PC-3 (cell line): ENCODE measurements at regions not wholly inside any gene's neighbourhood (a gene's known extent, or its start where the extent isn't known, plus 50 kb on each side); places are given as distances from the start of the nearest gene placed in this dataset.
"Not testable (repeated sequence)": the region's sequence is repeated elsewhere in the genome, so short reads cannot be mapped to it uniquely, and the experiment has no call there.

Experiments
- ATAC-seq: fragments of 200-7000 bp; cut with Tn5 transposase; 2 replicates; pipeline ENCODE4 v1.9.1; 2020; ENCODE audit warnings: mild to moderate bottlenecking, moderate library complexity
- BruUV-seq: library from RNA; stranded (reverse); fragments of 400-500 nt; replicated peaks from 2 replicates; lab custom pipeline; 2021; lab: Mats Ljungman, UMichigan
- CTCF ChIA-PET: fragments of 300-600 bp; sonication (Branson Sonifier 250); formaldehyde crosslinking; loops from one replicate; lab custom pipeline; 2022; ENCODE audit warnings: antibody characterized with exemption; lab: Charles Lee
- POLR2A ChIA-PET: fragments of 300-600 bp; sonication (Branson Sonifier 250); formaldehyde crosslinking; loops from one replicate; lab custom pipeline; 2022; ENCODE audit warnings: antibody characterized with exemption; ENCODE audit not compliant: unreplicated experiment; lab: Charles Lee
- DNase-seq: peaks from one replicate; pipeline ENCODE4 v3.0.0-alpha.2; 2015
- H2AFZ ChIP-seq: fragments of 300-600 bp; sonication (generic); 2 replicates; pipeline ENCODE4 v1.6.0; 2016; ENCODE audit warnings: antibody characterized with exemption, low read length
- H3F3A ChIP-seq: fragments of 300-600 bp; sonication (generic); one replicate; pipeline ENCODE4 v1.6.0; 2017; ENCODE audit warnings: antibody characterized with exemption, low read length, control low read depth, mild to moderate bottlenecking; ENCODE audit not compliant: unreplicated experiment
- H3K27ac ChIP-seq: fragments of 300-600 bp; sonication (generic); 2 replicates; pipeline ENCODE4 v1.5.1; 2016; ENCODE audit warnings: mild to moderate bottlenecking, low read length
- H3K27me3 ChIP-seq: fragments of 300-600 bp; sonication (generic); 2 replicates; pipeline ENCODE4 v1.6.1; 2016; ENCODE audit warnings: low read length, mixed read lengths
- H3K36me3 ChIP-seq: fragments of 300-600 bp; sonication (generic); 2 replicates; pipeline ENCODE4 v1.6.1; 2016; ENCODE audit warnings: low read depth, mixed run types, low read length, mixed read lengths
- H3K4me1 ChIP-seq: fragments of 300-600 bp; sonication (generic); 2 replicates; pipeline ENCODE4 v1.5.1; 2016; ENCODE audit warnings: low read length; ENCODE audit not compliant: insufficient read depth
- H3K4me2 ChIP-seq: fragments of 300-600 bp; sonication (generic); 2 replicates; pipeline ENCODE4 v1.6.0; 2016; ENCODE audit warnings: low read length
- H3K4me3 ChIP-seq: fragments of 300-600 bp; sonication (generic); 2 replicates; pipeline ENCODE4 v1.5.1; 2016; ENCODE audit warnings: mild to moderate bottlenecking, low read length, mixed read lengths
- H3K79me2 ChIP-seq: fragments of 300-600 bp; sonication (generic); 2 replicates; pipeline ENCODE4 v1.6.1; 2017; ENCODE audit warnings: low read length, mixed read lengths
- H3K9ac ChIP-seq: fragments of 300-600 bp; sonication (generic); 2 replicates; pipeline ENCODE4 v1.6.0; 2016; ENCODE audit warnings: mild to moderate bottlenecking, low read length
- H3K9me2 ChIP-seq: fragments of 300-600 bp; sonication (generic); replicated peaks from 2 replicates; pipeline ENCODE4 v1.6.1; 2016; ENCODE audit warnings: mixed run types, low read length, mixed read lengths
- H3K9me3 ChIP-seq: fragments of 300-600 bp; sonication (generic); 2 replicates; pipeline ENCODE4 v1.6.1; 2016; ENCODE audit warnings: low read length, mixed read lengths
- H4K20me1 ChIP-seq: fragments of 300-600 bp; sonication (generic); 2 replicates; pipeline ENCODE4 v1.6.1; 2016; ENCODE audit warnings: low read length, mixed read lengths
- CTCF ChIP-seq: fragments of 300-600 bp; sonication (generic); conservative IDR thresholded peaks from 2 replicates; pipeline ENCODE4 v1.5.1; 2017; ENCODE audit warnings: antibody characterized with exemption, low read depth, mild to moderate bottlenecking, low read length
- EZH2 ChIP-seq: fragments of 300-600 bp; sonication (generic); IDR thresholded peaks from one replicate; pipeline ENCODE4 v1.6.1; 2017; ENCODE audit warnings: antibody characterized with exemption, mild to moderate bottlenecking, low read length; ENCODE audit not compliant: unreplicated experiment
- EZH2phosphoT487 ChIP-seq: fragments of 300-600 bp; sonication (generic); IDR thresholded peaks from 2 replicates; pipeline ENCODE4 v1.6.1; 2018; ENCODE audit warnings: mild to moderate bottlenecking, antibody characterized with exemption, low read length, borderline replicate concordance
- intact Hi-C: fragments of 100-400 bp; cut with micrococcal nuclease; formaldehyde crosslinking; loops from 2 replicates; pipeline ENCODE4 v1.9.0; 2023

GRCh38 chr4:110347805-110348204 lies 128.2 kb upstream of the ENPEP start:
- no peaks in the 10 kb centered on the region for H3K36me3 ChIP-seq
- no peaks in the 10 kb centered on the region for H3K4me1 ChIP-seq
- no TSS peak for BruUV-seq
- H3K4me3 ChIP-seq: no peak overlapping the region
- no peaks in the 10 kb centered on the region for H4K20me1 ChIP-seq
- TF ChIP-seq EZH2phosphoT487 (no peak), EZH2 (no peak), CTCF (no peak)
- H3K4me2 ChIP-seq: no peak overlapping the region
- H3K79me2 ChIP-seq: no peaks in the 10 kb centered on the region
- ATAC-seq (no peak), DNase-seq (no peak)
- ChIA-PET CTCF (no interaction called here), POLR2A (no interaction called here)
- intact Hi-C loops: no loop called here
- H3K9me2 ChIP-seq: no peaks in the 10 kb centered on the region
- no peaks in the 10 kb centered on the region for H3K9me3 ChIP-seq
- H3F3A ChIP-seq: no peaks in the 10 kb centered on the region
- no peak overlapping the region for H3K9ac ChIP-seq
- H3K27ac ChIP-seq: no peak overlapping the region
- no peaks in the 10 kb centered on the region for H3K27me3 ChIP-seq
- no peak overlapping the region for H2AFZ ChIP-seq

DNA sequence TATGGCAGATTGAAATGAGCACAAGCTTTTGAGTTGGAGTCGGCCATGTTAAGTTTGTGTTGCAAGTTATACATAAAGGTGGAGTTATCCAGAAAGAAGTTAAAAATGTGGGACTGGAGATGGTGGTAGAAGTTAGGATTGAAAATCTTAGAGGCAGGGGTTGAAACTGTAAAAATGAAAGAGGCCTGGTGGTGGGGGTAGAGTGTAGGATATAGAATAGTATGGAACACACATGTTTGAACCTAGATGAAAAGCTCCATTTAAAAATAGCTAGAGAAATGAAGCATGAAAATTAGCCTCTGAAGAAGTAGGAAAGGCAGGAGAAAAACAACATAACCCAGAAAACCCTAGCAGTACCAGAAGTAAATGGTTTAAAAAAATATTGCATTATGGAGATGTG lies 131.8 kb upstream of the ENPEP start:
- ATAC-seq: no peak
- TF ChIP-seq EZH2phosphoT487: no peak
- TF ChIP-seq EZH2: no peak
- TF ChIP-seq CTCF: peak; percentile 60; the same call in 1 of the 2 replicates
- Histone ChIP-seq H3K9ac (no peak overlapping the region), H3K79me2 (no peaks in the 10 kb centered on the region), H3K36me3 (no peaks in the 10 kb centered on the region), H3K4me1 (no peaks in the 10 kb centered on the region), H3K9me2 (no peaks in the 10 kb centered on the region), H3K4me3 (no peak overlapping the region), H3F3A (no peaks in the 10 kb centered on the region), H3K9me3 (no peaks in the 10 kb centered on the region), H3K27ac (no peak overlapping the region), H4K20me1 (no peaks in the 10 kb centered on the region), H3K27me3 (no peaks in the 10 kb centered on the region), H3K4me2 (no peak overlapping the region), H2AFZ (no peak overlapping the region)
- CTCF ChIA-PET: interaction anchor here (0.8 kb wide), 2 partner anchors 165 to 167 kb away, joined by 8 to 9 read pairs; no protein-coding TSS in a partner anchor
- no TSS peak for BruUV-seq
- POLR2A ChIA-PET: no interaction called here
- intact Hi-C loops: loop anchor here (1.0 kb wide), 1 partner anchor 165 kb away; no protein-coding TSS in a partner anchor
- DNase-seq: peak; percentile 52

DNA sequence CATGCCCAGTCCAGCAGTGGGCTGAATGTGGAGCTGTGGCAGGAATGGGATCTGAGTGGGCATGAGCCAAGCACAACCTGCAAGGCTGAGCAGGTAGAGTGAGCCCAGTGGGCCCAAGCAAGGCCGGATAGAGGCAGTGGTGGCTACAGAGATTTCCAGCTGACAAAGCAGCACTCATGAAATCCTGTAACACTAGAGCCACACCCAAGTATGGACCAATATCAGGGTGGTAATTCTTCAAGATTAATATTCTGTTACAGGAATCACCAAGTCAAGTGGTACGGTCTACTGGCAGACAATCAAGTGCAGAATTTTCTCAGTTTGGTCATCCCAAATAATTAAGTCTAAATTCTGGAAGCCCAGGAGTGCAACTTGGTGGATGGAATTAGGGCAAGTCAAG lies 132.4 kb upstream of the ENPEP start:
- no peak for TF ChIP-seq CTCF
- no peaks in the 10 kb centered on the region for H3F3A ChIP-seq
- H3K4me2 ChIP-seq: no peak overlapping the region
- H3K27ac ChIP-seq: no peak overlapping the region
- no peaks in the 10 kb centered on the region for H3K9me2 ChIP-seq
- no peak for ATAC-seq
- H3K27me3 ChIP-seq: no peaks in the 10 kb centered on the region
- H3K36me3 ChIP-seq: no peaks in the 10 kb centered on the region
- DNase-seq: no peak
- no peaks in the 10 kb centered on the region for H3K79me2 ChIP-seq
- no peak overlapping the region for H2AFZ ChIP-seq
- intact Hi-C loops: no loop called here
- H3K9me3 ChIP-seq: no peaks in the 10 kb centered on the region
- H3K4me3 ChIP-seq: no peak overlapping the region
- ChIA-PET CTCF (no interaction called here), POLR2A (no interaction called here)
- BruUV-seq: no TSS peak
- H3K9ac ChIP-seq: no peak overlapping the region
- H4K20me1 ChIP-seq: no peaks in the 10 kb centered on the region
- H3K4me1 ChIP-seq: no peaks in the 10 kb centered on the region

DNA sequence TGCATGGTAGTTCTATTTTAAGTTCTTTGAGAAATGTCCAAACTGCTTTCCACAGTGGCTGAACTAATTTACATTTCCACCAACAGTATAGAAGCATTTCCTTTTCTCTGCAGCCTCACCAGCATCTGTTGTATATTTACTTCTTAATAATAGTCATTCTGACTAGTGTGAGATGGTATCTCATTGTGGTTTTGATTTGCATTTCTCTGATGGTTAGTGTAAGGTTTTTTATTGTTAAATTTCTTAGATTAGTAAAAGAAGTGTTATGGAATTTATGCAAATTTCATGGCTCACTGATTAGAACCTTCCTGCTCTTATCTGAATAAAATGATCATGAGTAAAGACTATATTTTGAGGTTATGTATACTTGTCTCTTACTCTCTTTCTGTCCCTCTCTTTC lies 134.8 kb upstream of the ENPEP start:
- POLR2A ChIA-PET, H3K4me2 ChIP-seq, H3K9me3 ChIP-seq, intact Hi-C loops, H3K27me3 ChIP-seq, H3K36me3 ChIP-seq, BruUV-seq, CTCF ChIA-PET, H3K27ac ChIP-seq, H3K4me1 ChIP-seq, H3K9ac ChIP-seq, H3K4me3 ChIP-seq, H3K79me2 ChIP-seq, H3F3A ChIP-seq, ATAC-seq, H4K20me1 ChIP-seq, H3K9me2 ChIP-seq, H2AFZ ChIP-seq, DNase-seq: not testable (repeated sequence)
